Activated effector memory CD4-positive, alpha-beta T cell treated with Interleukin-2 at 50 U/mL for 16 hours (primary cell): ENCODE measurements at regions not wholly inside any gene's neighbourhood (a gene's known extent, or its start where the extent isn't known, plus 50 kb on each side); places are given as distances from the start of the nearest gene placed in this dataset.
"Not testable (repeated sequence)": the region's sequence is repeated elsewhere in the genome, so short reads cannot be mapped to it uniquely, and the experiment has no call there.

Experiments
- DNase-seq: peaks from one replicate; pipeline ENCODE4 v3.0.0-alpha.2; 2020

GRCh38 chr4:152051332-152051731 is 290.5 kb upstream of the GATB start:
- not testable (repeated sequence) for DNase-seq

DNA sequence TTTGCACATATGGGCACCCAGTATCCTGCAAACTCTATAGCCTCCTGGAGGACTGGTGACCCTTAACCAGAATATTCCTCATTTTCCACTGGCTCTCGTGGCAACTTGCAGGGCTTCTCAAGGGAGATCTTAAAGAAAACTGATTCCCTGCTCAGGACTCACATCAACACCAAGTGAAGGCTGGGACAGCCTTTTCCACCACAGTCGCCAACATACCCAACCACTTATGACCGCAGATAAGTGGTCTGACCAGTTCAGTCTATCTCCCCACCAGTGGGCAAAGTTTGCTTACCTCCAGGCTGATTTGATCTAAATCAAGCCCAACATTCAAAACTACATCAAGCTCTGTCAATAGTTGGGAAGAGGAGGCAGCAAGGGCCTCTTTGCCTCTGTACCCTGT is 289.3 kb upstream of the GATB start:
- DNase-seq = no peak

DNA sequence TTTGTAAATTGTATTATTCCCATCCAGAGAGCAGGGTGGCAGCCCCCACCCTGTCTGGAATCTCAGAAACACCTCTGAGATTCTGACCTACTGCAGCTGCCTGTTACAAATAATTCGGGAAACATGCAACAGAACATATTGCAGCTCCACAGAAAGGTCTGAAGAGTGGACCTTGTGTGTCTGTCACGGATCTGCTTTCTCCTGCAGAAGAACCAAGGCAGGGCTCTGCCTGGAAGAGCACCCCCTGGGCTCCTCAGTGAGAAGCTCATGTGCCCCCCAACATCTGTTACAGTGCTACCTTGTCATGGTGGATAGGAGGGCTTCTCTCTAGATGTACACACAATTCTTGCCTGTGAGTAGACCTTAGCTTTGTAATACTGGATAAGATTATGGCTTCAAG is 286.6 kb upstream of the GATB start:
- no peak for DNase-seq

DNA sequence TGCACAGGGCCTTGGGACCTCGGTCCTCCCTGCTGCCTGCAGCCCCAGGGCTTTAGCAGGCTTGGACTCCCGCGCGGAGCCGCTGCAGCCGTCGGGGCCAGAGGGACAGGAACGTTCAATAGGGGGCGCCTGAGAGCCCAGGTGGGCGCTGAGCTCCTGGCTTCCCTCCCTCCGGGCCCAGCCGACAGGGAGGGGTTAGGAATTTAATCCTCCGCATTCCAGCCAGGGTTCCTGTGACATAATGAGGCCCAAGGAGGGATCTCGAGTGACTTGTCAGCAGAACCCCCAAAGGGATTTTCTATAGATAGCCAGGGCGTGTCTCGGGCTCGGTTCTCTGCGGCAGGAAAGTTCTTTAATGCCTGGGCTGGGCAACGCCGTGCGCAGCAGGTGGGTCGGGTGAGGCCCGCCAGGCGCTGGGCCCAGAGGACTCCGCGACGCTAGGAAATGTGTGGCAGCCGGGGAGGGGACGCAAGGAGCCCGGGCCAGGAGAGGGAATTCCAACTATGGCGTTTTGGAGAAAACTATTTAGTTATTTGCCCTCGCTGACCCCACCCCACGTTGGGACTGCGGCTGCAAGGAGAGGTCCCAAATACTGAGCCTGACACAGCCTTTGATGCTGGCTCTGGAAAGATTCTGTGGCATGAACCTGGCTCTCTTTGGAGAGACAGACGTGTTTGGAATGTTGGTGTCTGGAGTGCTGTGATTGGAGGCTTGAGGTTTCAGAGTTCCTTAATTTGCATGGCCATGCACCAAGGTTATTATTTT is 285.2 kb upstream of the GATB start:
- no peak for DNase-seq

- DNase-seq = no peak
Measured at GRCh38 chr4:152045449-152045806, 284.6 kb upstream of the GATB start.

DNA sequence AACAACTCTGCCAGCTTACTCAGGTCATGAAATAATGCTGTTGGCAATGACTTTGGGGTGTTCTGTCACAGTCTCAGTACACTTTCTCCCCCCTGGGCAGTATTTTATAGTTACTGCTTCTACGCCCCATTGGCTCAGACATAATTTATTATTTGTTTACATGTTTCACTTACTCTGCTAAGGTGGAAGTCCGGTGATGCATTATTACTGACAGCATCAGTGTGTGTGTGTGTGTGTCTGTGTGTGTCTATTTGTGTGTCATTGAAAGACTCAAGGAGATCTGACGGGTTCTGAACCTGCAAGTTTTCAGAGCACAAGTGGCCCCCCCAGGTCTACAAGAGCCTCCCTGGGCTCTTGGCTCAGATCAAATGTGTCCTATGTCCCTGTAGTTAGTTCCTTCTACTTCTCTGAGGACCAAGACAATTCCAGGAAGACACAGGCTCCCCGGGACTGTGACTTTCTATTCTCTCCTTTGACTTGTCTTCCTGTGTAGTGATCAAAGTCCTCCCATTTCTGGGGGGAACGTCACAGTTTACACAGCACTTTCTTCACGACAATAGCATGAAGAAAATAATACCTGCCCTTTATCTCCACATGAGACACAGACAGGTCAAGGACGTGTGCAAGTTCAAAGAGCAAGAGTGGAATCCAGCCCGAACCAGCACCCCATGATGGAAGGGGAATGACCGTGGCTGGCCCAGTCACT is 283.7 kb upstream of the GATB start:
- DNase-seq = no peak

GRCh38 chr4:152041295-152041694 is 280.5 kb upstream of the GATB start:
- DNase-seq = no peak

DNA sequence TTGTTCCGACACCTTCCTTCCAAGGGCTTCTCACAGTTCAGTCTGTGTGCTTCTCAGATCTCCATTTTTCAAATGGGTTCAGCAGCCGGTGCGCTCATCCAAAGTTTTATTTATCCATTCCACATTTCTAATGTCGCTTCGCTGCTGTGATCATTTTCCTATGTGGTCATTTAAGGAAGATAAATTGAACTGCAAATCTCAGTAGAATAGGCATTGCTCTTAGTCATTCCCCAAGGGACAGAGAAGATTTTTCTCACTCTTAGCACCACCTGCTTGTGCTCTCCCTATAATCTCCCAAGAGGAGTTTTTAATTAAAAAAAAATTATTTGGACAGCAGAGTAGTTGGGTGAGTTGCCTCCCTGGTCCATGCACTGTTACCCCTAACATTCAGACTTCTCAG is 278.9 kb upstream of the GATB start:
- DNase-seq = no peak

DNA sequence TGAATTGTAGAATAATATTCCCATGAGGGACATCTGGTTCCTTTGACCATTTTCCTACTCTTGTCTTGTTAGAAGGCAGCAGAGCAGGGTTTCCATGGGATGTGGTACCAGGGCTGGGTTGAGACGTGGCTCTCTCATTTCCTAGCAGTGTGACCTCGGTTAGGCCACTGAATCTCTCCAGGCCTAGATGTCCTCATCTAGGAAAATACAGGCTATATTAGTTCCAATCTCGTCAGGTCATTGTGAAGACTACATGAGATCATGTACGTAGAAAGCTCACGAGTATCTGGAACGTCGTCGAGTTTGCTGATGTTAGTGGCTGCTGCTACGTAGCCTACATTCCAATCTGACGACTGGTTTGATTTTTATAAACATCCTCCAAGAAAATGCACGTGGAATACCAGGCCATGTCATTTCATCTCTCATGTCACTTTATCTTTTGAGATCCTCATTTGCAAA is 278.2 kb upstream of the GATB start:
- no peak for DNase-seq

GRCh38 chr4:152038238-152038637 is 277.4 kb upstream of the GATB start:
- no peak for DNase-seq

DNA sequence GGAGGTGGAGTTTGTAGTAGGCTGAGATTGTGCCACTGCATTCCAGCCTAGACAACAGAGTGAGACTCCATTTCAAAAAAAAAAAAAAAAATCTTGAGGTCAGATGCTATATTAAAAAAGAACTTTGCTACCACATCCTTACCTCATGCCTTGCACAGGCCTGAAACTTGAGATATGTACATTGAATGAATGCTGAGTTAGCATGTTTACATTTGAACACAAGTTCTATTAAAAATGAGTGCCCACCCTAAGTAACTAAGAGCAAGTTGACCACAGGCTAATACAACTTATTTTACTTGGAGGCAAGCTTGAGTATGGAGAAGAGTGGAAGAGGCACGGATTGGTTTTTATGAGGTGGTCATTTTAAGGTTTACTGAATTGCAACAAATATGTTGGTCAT is 276.6 kb upstream of the GATB start:
- DNase-seq = no peak

DNA sequence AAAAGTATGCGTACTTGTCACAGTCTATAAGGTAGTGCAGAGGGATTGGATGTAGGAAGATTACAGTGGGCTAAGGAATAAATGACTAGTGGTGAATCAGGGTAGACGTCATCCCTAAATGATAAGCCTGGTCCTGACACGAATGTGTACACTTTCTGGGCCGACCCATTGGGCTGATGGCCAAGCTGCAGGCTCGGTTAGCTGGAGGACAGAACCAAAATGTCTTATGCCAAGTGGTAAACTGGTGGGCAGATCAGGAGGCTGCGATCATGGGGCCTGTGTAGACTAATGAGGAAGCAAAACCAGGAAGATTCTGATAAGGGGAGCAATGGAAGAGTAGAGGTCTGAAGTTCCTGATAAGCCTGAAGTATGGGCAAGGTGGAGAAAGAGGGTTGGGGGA is 272.8 kb upstream of the GATB start:
- no peak for DNase-seq

DNA sequence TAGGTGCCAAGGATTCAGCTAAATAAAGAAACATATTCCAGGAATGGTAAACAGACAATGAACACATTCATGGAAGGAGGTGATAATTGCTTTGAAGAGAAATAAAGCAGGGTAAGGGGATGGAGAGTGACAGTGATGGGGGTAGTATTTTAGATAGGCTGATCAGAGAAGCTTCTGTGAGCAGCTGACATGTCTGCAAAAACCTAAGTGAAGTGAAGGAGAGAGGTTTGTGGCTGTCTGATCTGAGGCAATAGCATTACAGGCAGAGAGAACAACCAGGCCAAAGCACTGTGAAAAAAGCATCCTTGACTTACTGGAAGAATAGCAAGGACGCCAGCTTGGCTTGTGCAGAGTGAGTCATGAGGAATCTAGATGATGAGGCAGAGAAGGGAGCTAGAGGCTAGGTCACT is 271.9 kb upstream of the GATB start:
- no peak for DNase-seq

GRCh38 chr4:152029631-152030030 is 268.8 kb upstream of the GATB start:
- DNase-seq = no peak

- no peak for DNase-seq
Measured at GRCh38 chr4:152028131-152028530, 267.3 kb upstream of the GATB start.

- no peak for DNase-seq
Measured at GRCh38 chr4:152024881-152025280, 264.1 kb upstream of the GATB start.

- DNase-seq = no peak
Measured at GRCh38 chr4:152023674-152024073, 262.9 kb upstream of the GATB start.

- no peak for DNase-seq
Measured at GRCh38 chr4:152022543-152022942, 261.7 kb upstream of the GATB start.

DNA sequence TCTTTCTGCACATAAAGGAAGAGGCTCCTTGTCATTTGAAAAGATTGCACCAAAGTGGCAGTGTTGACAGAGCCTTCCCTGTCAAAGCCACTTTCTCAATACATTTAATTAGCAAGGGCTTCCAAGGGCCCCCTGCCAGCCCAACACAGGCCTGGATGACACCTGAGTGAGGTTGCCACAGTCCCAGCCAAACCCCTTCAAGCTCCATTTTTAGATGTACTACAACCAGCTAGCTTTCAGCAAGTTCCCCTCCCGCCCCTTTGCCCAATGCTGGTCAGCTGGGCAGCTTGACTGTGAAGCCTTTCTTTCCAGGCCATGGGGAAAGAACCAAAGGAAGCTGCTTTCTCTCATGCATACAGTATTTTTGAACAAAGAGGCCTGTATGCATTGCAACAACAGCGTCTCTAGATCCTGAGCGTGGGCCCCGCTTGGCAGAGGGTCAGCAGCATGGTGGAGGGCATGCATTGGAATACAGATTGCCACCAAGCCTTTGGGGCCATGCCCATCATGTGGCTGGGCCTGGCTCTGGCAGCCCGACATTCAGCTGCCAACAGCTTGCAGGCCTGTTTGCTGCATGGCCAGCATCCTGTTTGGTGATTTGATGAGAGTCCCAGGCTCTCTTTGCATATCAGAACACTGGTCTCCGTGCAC is 261.1 kb upstream of the GATB start:
- DNase-seq = no peak

DNA sequence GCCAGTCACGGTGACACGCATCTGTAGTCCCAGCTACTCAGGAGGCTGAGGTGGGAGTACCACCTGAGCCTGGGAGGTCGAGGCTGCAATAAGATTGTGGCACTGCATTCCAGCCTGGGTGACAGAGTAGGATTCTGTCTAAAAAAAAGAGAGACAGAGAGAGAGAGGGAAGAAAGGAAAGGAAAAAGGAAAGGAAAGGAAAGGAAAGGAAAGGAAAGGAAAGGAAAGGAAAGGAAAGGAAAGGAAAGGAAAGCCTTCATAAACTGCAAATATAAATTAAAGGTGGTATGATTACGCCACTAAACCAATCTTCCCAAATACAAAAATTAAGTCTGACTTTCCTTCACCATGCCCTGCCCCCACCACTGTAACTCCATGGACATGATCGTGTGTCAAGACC is 259.3 kb upstream of the GATB start:
- DNase-seq = no peak

- no peak for DNase-seq
Measured at GRCh38 chr4:152016303-152016620, 255.5 kb upstream of the GATB start.

DNA sequence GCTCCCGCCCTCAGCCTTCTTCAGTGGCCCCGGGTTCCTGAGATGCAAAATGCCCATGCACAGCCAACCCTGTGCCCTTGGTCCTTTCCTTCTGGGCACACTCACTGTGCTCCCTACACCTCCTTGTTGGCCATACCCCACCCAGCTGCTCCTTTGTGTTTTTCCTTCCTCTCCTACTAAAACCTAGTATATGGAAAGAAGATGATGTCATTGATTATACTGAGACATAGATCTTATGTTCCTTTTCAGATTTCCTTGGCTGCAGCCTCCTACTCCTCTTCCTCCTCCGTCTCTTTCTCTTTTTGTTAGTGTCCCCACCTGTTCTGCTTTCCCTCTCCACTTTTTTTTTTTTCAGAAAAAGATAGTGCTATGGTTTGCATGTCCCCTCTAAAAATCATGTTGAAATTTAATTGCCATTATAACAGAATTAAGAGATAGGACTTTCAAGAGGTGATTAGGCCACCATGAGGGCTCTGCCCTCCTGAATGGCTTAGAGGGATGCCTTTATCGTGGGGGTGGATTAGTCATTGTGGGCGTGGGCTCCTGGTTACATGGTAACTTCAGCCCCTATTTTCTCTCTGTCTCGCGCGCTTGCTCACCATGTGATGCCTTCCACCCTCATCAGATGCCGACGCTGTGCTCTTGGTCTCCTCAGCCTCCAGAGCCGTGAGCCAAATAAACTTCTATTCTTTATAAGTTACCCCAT is 254.9 kb upstream of the GATB start:
- no peak for DNase-seq

GRCh38 chr4:152014280-152014679 is 253.5 kb upstream of the GATB start:
- DNase-seq = peak; percentile 28

DNA sequence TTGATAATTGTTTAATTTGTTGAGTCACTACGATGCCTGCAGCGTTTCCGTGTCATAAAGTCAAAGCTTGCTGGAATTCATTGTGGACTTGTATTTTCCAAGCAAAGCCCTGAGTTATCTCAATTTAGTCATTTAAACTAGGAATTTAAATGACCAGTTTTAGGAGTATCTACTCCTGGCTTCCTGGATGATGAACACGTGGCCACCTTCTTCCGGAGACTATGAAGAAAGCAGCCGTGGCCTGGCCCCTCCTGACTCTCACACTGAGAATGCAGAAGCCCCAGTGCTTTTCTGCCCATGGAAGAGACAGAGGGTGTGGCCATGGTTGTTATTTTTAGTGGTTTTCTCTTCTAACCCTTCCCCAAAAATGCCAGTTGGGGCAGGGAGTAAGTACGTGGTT is 250.7 kb upstream of the GATB start:
- DNase-seq = no peak
